GM23338 (cell line): ENCODE measurements at regions not wholly inside any gene's neighbourhood (a gene's known extent, or its start where the extent isn't known, plus 50 kb on each side); places are given as distances from the start of the nearest gene placed in this dataset.

Experiments used
- ATAC-seq: fragments of 200-7000 bp; cut with Tn5 transposase; 3 replicates; pipeline ENCODE4 v1.9.1; 2020
- DNase-seq: peaks from one replicate; pipeline ENCODE4 v3.0.0-alpha.2; 2015; ENCODE audit warnings: low spot score
- H2AFZ ChIP-seq: fragments of 200-600 bp; sonication (generic); 2 replicates; pipeline ENCODE4 v1.8.0; 2016; ENCODE audit warnings: antibody characterized with exemption, mild to moderate bottlenecking, moderate library complexity
- H3F3A ChIP-seq: fragments of 200-600 bp; sonication (generic); replicated peaks from 2 replicates; pipeline ENCODE4 v1.8.0; 2017; ENCODE audit warnings: antibody characterized with exemption, mixed run types, low read depth
- H3K27ac ChIP-seq: fragments of 200-600 bp; sonication (generic); 2 replicates; pipeline ENCODE4 v1.6.1; 2016; ENCODE audit warnings: low read depth
- H3K27me3 ChIP-seq: fragments of 200-600 bp; sonication (generic); 2 replicates; pipeline ENCODE4 v1.8.0; 2016; ENCODE audit warnings: mild to moderate bottlenecking, mixed run types, moderate library complexity; ENCODE audit not compliant: insufficient read depth
- H3K36me3 ChIP-seq: fragments of 200-600 bp; sonication (generic); 2 replicates; pipeline ENCODE4 v1.8.0; 2016; ENCODE audit warnings: mild to moderate bottlenecking; ENCODE audit not compliant: insufficient read depth
- H3K4me1 ChIP-seq: fragments of 200-600 bp; sonication (generic); 2 replicates; pipeline ENCODE4 v1.8.0; 2016; ENCODE audit warnings: mild to moderate bottlenecking, moderate library complexity; ENCODE audit not compliant: insufficient read depth
- H3K4me2 ChIP-seq: fragments of 200-600 bp; sonication (generic); 2 replicates; pipeline ENCODE4 v1.7.1; 2017; ENCODE audit warnings: mixed run types
- H3K4me3 ChIP-seq: fragments of 200-600 bp; sonication (generic); 2 replicates; pipeline ENCODE4 v1.6.1; 2016; ENCODE audit warnings: mixed run types
- H3K79me2 ChIP-seq: fragments of 200-600 bp; sonication (generic); replicated peaks from 2 replicates; pipeline ENCODE4 v1.8.0; 2017; ENCODE audit warnings: mild to moderate bottlenecking; ENCODE audit not compliant: insufficient read depth
- H3K9me2 ChIP-seq: fragments of 200-600 bp; sonication (generic); 2 replicates; pipeline ENCODE4 v1.8.0; 2017; ENCODE audit not compliant: insufficient read depth
- H4K20me1 ChIP-seq: fragments of 200-600 bp; sonication (generic); replicated peaks from 2 replicates; pipeline ENCODE4 v1.8.0; 2017; ENCODE audit warnings: mild to moderate bottlenecking; ENCODE audit not compliant: insufficient read depth
- H3K27ac Mint-ChIP-seq: 2 replicates; pipeline ENCODE4 v1.8.0; 2020; ENCODE audit warnings: inconsistent platforms, mild to moderate bottlenecking, moderate library complexity, mixed read lengths
- H3K27me3 Mint-ChIP-seq: 3 replicates; pipeline ENCODE4 v1.8.0; 2022; ENCODE audit warnings: low read depth, mild to moderate bottlenecking, moderate library complexity, mixed read lengths, inconsistent platforms; ENCODE audit not compliant: insufficient read depth, poor library complexity
- H3K36me3 Mint-ChIP-seq: 3 replicates; pipeline ENCODE4 v1.8.0; 2021; ENCODE audit warnings: low read depth, mild to moderate bottlenecking, inconsistent platforms, moderate library complexity, mixed read lengths
- H3K4me1 Mint-ChIP-seq: 3 replicates; pipeline ENCODE4 v1.8.0; 2020; ENCODE audit warnings: mild to moderate bottlenecking, inconsistent platforms, mixed read lengths
- H3K4me3 Mint-ChIP-seq: 3 replicates; pipeline ENCODE4 v1.8.0; 2021; ENCODE audit warnings: moderate library complexity, mild to moderate bottlenecking, inconsistent platforms, mixed read lengths
- H3K9me3 Mint-ChIP-seq: 3 replicates; pipeline ENCODE4 v1.8.0; 2020; ENCODE audit warnings: moderate library complexity, mild to moderate bottlenecking, inconsistent platforms, mixed read lengths
- CREB1 ChIP-seq: fragments of 250-450 bp; sonication (Bioruptor Pico); IDR thresholded peaks from 2 replicates; pipeline ENCODE4 v1.5.0; 2020; ENCODE audit warnings: low read depth, mild to moderate bottlenecking, moderate library complexity
- EZH2 ChIP-seq: fragments of 200-600 bp; sonication (generic); IDR thresholded peaks from one replicate; pipeline ENCODE4 v1.8.0; 2017; ENCODE audit warnings: antibody characterized with exemption, mild to moderate bottlenecking, low read depth; ENCODE audit not compliant: unreplicated experiment
- EZH2phosphoT487 ChIP-seq: fragments of 200-600 bp; sonication (generic); IDR thresholded peaks from one replicate; pipeline ENCODE4 v1.8.1; 2018; ENCODE audit warnings: antibody characterized with exemption; ENCODE audit not compliant: unreplicated experiment
- JUNB ChIP-seq: IDR thresholded peaks from one replicate; pipeline ENCODE4 v1.6.1; 2016; ENCODE audit warnings: antibody characterized with exemption; ENCODE audit not compliant: unreplicated experiment
- NANOG ChIP-seq: IDR thresholded peaks from 2 replicates; pipeline ENCODE4 v1.6.1; 2016; ENCODE audit warnings: antibody characterized with exemption, borderline replicate concordance
- POLR2AphosphoS5 ChIP-seq: IDR thresholded peaks from 2 replicates; pipeline ENCODE4 v1.6.1; 2016; ENCODE audit warnings: antibody characterized with exemption, low read depth
- REST ChIP-seq: IDR thresholded peaks from one replicate; pipeline ENCODE4 v1.6.1; 2018; ENCODE audit warnings: antibody characterized with exemption; ENCODE audit not compliant: unreplicated experiment
- STAT1 ChIP-seq: IDR thresholded peaks from one replicate; pipeline ENCODE4 v1.6.1; 2016; ENCODE audit warnings: antibody characterized with exemption; ENCODE audit not compliant: unreplicated experiment
- ZNF114 ChIP-seq: fragments of 250-450 bp; sonication (Bioruptor Pico); IDR thresholded peaks from 2 replicates; pipeline ENCODE4 v1.5.0; 2020; ENCODE audit warnings: mild to moderate bottlenecking, moderate library complexity
- ZNF331 ChIP-seq: fragments of 250-450 bp; sonication (Bioruptor Pico); IDR thresholded peaks from 2 replicates; pipeline ENCODE4 v1.5.0; 2020; ENCODE audit warnings: low read depth, mild to moderate bottlenecking, moderate library complexity
- TF ChIP-seq, protein P1 (sequence below): fragments of 250-450 bp; sonication (Bioruptor Pico); IDR thresholded peaks from 2 replicates; pipeline ENCODE4 v1.5.0; 2020; ENCODE audit warnings: mild to moderate bottlenecking, moderate library complexity

DNA sequence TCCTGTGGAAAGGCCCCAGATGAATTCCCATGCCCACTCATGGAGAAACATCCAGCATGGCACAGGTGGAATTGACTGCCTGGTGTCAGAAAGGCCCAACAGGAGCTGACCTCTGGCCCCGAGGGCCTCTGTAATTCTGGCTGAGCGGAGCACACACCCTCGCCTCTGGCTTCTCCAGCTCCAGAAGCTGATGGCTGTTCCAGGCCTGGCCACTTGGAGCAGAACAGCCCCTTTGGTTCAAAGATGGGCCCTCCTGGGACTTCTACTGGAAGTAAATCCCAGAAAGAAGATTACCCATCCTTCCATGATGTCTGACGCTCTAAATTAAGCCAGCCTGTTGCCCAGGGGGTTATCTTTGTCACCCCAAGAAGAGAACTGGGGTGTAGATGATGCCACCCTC, 275.1 kb upstream of the CDH4 start (continued):
- TF ChIP-seq STAT1 (no peak), EZH2 (no peak), CREB1 (no peak), EZH2phosphoT487 (no peak), ZNF331 (CRISPR knock-in tag) (no peak), JUNB (no peak), POLR2AphosphoS5 (no peak), NANOG (no peak)

DNA sequence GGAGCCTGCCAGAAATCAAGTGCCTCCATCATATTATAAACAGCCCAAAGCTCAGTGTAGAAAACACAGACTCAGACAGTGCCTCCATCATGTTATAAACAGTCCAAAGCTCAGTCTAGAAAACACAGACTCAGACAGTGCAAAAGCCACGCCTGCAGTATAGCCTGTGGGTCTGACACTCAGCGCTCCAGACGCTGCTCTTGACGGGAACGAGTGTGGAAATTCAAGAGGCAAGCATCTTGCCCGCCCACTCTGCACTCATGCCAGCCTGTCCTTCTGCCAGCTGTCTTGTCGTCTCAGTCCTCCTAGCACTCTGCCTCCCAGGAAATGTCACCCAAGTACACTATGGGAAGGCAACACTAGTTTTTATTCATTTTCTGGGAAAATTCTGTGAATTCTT, 274.2 kb upstream of the CDH4 start:
- ATAC-seq = no peak
- peaks cover 18% of the 10 kb centered on the region for H3K9me3 Mint-ChIP-seq
- H3K36me3 ChIP-seq = no peaks in the 10 kb centered on the region

GRCh38 chr20:60984666-60985065, 267.4 kb upstream of the CDH4 start:
- Histone ChIP-seq H3K36me3 (no peaks in the 10 kb centered on the region; the same call in 1 of the 2 replicates), H3K4me2 (no peak overlapping the region), H3K4me3 (no peak overlapping the region), H3K27ac (no peak overlapping the region), H3K9me2 (no peaks in the 10 kb centered on the region), H3K4me1 (no peaks in the 10 kb centered on the region), H3K27me3 (no peaks in the 10 kb centered on the region), H3F3A (no peaks in the 10 kb centered on the region), H2AFZ (no peak overlapping the region), H3K79me2 (no peaks in the 10 kb centered on the region), H4K20me1 (no peaks in the 10 kb centered on the region)
- ATAC-seq (no peak), DNase-seq (no peak)
- peaks cover 6% of the 10 kb centered on the region; the same call in 2 of the 3 replicates for H3K36me3 Mint-ChIP-seq
- H3K27me3 Mint-ChIP-seq = peaks cover 15% of the 10 kb centered on the region
- H3K4me1 Mint-ChIP-seq = no peaks in the 10 kb centered on the region
- H3K4me3 Mint-ChIP-seq = no peak overlapping the region
- no peak overlapping the region for H3K27ac Mint-ChIP-seq
- H3K9me3 Mint-ChIP-seq = peaks cover 13% of the 10 kb centered on the region
- TF ChIP-seq EZH2phosphoT487 (no peak), REST (no peak), ZNF331 (CRISPR knock-in tag) (no peak), JUNB (no peak), EZH2 (no peak)
- TF ChIP-seq, protein P1, sequence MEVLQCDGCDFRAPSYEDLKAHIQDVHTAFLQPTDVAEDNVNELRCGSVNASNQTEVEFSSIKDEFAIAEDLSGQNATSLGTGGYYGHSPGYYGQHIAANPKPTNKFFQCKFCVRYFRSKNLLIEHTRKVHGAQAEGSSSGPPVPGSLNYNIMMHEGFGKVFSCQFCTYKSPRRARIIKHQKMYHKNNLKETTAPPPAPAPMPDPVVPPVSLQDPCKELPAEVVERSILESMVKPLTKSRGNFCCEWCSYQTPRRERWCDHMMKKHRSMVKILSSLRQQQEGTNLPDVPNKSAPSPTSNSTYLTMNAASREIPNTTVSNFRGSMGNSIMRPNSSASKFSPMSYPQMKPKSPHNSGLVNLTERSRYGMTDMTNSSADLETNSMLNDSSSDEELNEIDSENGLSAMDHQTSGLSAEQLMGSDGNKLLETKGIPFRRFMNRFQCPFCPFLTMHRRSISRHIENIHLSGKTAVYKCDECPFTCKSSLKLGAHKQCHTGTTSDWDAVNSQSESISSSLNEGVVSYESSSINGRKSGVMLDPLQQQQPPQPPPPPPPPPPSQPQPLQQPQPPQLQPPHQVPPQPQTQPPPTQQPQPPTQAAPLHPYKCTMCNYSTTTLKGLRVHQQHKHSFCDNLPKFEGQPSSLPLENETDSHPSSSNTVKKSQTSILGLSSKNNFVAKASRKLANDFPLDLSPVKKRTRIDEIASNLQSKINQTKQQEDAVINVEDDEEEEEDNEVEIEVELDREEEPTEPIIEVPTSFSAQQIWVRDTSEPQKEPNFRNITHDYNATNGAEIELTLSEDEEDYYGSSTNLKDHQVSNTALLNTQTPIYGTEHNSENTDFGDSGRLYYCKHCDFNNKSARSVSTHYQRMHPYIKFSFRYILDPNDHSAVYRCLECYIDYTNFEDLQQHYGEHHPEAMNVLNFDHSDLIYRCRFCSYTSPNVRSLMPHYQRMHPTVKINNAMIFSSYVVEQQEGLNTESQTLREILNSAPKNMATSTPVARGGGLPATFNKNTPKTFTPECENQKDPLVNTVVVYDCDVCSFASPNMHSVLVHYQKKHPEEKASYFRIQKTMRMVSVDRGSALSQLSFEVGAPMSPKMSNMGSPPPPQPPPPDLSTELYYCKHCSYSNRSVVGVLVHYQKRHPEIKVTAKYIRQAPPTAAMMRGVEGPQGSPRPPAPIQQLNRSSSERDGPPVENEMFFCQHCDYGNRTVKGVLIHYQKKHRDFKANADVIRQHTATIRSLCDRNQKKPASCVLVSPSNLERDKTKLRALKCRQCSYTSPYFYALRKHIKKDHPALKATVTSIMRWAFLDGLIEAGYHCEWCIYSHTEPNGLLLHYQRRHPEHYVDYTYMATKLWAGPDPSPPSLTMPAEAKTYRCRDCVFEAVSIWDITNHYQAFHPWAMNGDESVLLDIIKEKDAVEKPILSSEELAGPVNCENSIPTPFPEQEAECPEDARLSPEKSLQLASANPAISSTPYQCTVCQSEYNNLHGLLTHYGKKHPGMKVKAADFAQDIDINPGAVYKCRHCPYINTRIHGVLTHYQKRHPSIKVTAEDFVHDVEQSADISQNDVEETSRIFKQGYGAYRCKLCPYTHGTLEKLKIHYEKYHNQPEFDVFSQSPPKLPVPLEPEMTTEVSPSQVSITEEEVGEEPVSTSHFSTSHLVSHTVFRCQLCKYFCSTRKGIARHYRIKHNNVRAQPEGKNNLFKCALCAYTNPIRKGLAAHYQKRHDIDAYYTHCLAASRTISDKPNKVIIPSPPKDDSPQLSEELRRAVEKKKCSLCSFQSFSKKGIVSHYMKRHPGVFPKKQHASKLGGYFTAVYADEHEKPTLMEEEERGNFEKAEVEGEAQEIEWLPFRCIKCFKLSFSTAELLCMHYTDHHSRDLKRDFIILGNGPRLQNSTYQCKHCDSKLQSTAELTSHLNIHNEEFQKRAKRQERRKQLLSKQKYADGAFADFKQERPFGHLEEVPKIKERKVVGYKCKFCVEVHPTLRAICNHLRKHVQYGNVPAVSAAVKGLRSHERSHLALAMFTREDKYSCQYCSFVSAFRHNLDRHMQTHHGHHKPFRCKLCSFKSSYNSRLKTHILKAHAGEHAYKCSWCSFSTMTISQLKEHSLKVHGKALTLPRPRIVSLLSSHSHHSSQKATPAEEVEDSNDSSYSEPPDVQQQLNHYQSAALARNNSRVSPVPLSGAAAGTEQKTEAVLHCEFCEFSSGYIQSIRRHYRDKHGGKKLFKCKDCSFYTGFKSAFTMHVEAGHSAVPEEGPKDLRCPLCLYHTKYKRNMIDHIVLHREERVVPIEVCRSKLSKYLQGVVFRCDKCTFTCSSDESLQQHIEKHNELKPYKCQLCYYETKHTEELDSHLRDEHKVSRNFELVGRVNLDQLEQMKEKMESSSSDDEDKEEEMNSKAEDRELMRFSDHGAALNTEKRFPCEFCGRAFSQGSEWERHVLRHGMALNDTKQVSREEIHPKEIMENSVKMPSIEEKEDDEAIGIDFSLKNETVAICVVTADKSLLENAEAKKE (CRISPR knock-in tag) = no peak

More for the DNA sequence above, 274.2 kb upstream of the CDH4 start:
- no peak for DNase-seq
- no peaks in the 10 kb centered on the region for H3K27me3 ChIP-seq
- H3K27ac ChIP-seq = no peak overlapping the region
- no peaks in the 10 kb centered on the region for H3K9me2 ChIP-seq
- TF ChIP-seq ZNF114 (no peak), EZH2 (no peak)
- no peak overlapping the region for H3K4me3 Mint-ChIP-seq
- no peak overlapping the region for H3K4me2 ChIP-seq
- H3F3A ChIP-seq = no peaks in the 10 kb centered on the region
- H3K4me3 ChIP-seq = no peak overlapping the region
- H4K20me1 ChIP-seq = no peaks in the 10 kb centered on the region
- H3K79me2 ChIP-seq = no peaks in the 10 kb centered on the region
- H3K27me3 Mint-ChIP-seq = peaks cover 10% of the 10 kb centered on the region
- peaks cover 6% of the 10 kb centered on the region; the same call in 2 of the 3 replicates for H3K36me3 Mint-ChIP-seq
- H3K4me1 ChIP-seq = no peaks in the 10 kb centered on the region
- H3K27ac Mint-ChIP-seq = no peak overlapping the region
- no peaks in the 10 kb centered on the region; the same call in 2 of the 3 replicates for H3K4me1 Mint-ChIP-seq
- H2AFZ ChIP-seq = no peak overlapping the region
